Panc1 (cell line): ENCODE measurements at regions not wholly inside any gene's neighbourhood (a gene's known extent, or its start where the extent isn't known, plus 50 kb on each side); places are given as distances from the start of the nearest gene placed in this dataset.

Experiments
- ATAC-seq: fragments of 200-7000 bp; cut with Tn5 transposase; 2 replicates; pipeline ENCODE4 v1.9.1; 2020; ENCODE audit warnings: mild to moderate bottlenecking, moderate library complexity
- BruUV-seq: library from RNA; stranded (reverse); fragments of 400-500 nt; replicated peaks from 2 replicates; lab custom pipeline; 2021; lab: Mats Ljungman, UMichigan
- CTCF ChIA-PET: fragments of 300-600 bp; sonication (Branson Sonifier 250); formaldehyde crosslinking; loops from one replicate; lab custom pipeline; 2022; ENCODE audit warnings: antibody characterized with exemption; lab: Charles Lee
- POLR2A ChIA-PET: fragments of 300-600 bp; sonication (Branson Sonifier 250); formaldehyde crosslinking; loops from one replicate; lab custom pipeline; 2022; ENCODE audit warnings: antibody characterized with exemption; lab: Charles Lee
- DNase-seq: peaks from one replicate; pipeline ENCODE4 v3.0.0-alpha.2; 2010; ENCODE audit warnings: low read depth, low spot score
- H3K27ac ChIP-seq: 2 replicates; pipeline ENCODE4 v1.5.1; 2011; ENCODE audit warnings: mild to moderate bottlenecking, low read length, inconsistent platforms
- H3K27me3 ChIP-seq: fragments of 200-500 bp; sonication (Bioruptor generic); 2 replicates; pipeline ENCODE4 v1.6.0; 2014; ENCODE audit warnings: low read length, inconsistent platforms; ENCODE audit not compliant: control insufficient read depth, insufficient read depth
- H3K36me3 ChIP-seq: fragments of 200-500 bp; sonication (Bioruptor generic); 2 replicates; pipeline ENCODE4 v1.5.1; 2014; ENCODE audit warnings: inconsistent platforms, mild to moderate bottlenecking, low read length, moderate library complexity; ENCODE audit not compliant: control insufficient read depth, insufficient read depth
- H3K4me1 ChIP-seq: 2 replicates; pipeline ENCODE4 v1.5.1; 2011; ENCODE audit warnings: inconsistent platforms, mild to moderate bottlenecking, low read length, moderate library complexity; ENCODE audit not compliant: control insufficient read depth, insufficient read depth
- H3K4me3 ChIP-seq, 2 experiments: 2 replicates each; pipeline ENCODE4 v1.5.1; 2011 to 2012; ENCODE audit warnings: low read depth in 2 of 2, low read length in 2 of 2, mild to moderate bottlenecking in 2 of 2, inconsistent platforms in 1 of 2, moderate library complexity in 1 of 2
- H3K9me3 ChIP-seq: fragments of 200-500 bp; sonication (Bioruptor generic); 2 replicates; pipeline ENCODE4 v1.5.1; 2014; ENCODE audit warnings: low read depth, mild to moderate bottlenecking, inconsistent platforms, low read length, moderate library complexity; ENCODE audit not compliant: control insufficient read depth, insufficient read depth
- CTCF ChIP-seq: fragments of 450-650 bp; IDR thresholded peaks from 2 replicates; pipeline ENCODE4 v1.5.1; 2017; ENCODE audit warnings: mild to moderate bottlenecking
- POLR2AphosphoS5 ChIP-seq: IDR thresholded peaks from 2 replicates; pipeline ENCODE4 v1.6.1; 2012; ENCODE audit warnings: mild to moderate bottlenecking, low read depth, low read length, moderate library complexity
- REST ChIP-seq, 2 experiments: IDR thresholded peaks; 2 replicates each; pipeline ENCODE4 v1.6.1; 2011 to 2012; ENCODE audit warnings: low read depth in 2 of 2, control low read depth in 1 of 2, low read length in 1 of 2, mild to moderate bottlenecking in 1 of 2, moderate library complexity in 1 of 2; ENCODE audit not compliant: insufficient read depth in 1 of 2
- SIN3A ChIP-seq: IDR thresholded peaks from 2 replicates; pipeline ENCODE4 v1.6.1; 2012; ENCODE audit warnings: low read depth, mild to moderate bottlenecking, low read length, moderate library complexity, borderline replicate concordance; ENCODE audit not compliant: insufficient read depth
- TCF7L2 ChIP-seq: IDR thresholded peaks from 2 replicates; pipeline ENCODE4 v1.6.1; 2011; ENCODE audit warnings: mild to moderate bottlenecking, low read depth, low read length, inconsistent platforms
- in situ Hi-C: cut with HindIII; loops from 2 replicates; pipeline ENCODE4 v1.10.0; 2016; ENCODE audit warnings: low sequenced_read_pairs, low pct_unique_long_range_greater_than_20kb
- intact Hi-C: fragments of 100-400 bp; cut with micrococcal nuclease; formaldehyde crosslinking; loops from one replicate; pipeline ENCODE4 v1.10.0; 2022; ENCODE audit not compliant: unreplicated experiment

GRCh38 chr9:82130331-82131042, 141.9 kb downstream of the SPATA31D1 start:
- in situ Hi-C loops (no loop called here), intact Hi-C loops (no loop called here)
- Histone ChIP-seq H3K27ac (no peak overlapping the region), H3K9me3 (no peaks in the 10 kb centered on the region), H3K36me3 (no peaks in the 10 kb centered on the region), H3K27me3 (no peaks in the 10 kb centered on the region), H3K4me1 (no peaks in the 10 kb centered on the region), H3K4me3 (no peak overlapping the region)
- ChIA-PET POLR2A (no interaction called here), CTCF (no interaction called here)
- ATAC-seq: no peak
- no peak for TF ChIP-seq REST (IDR thresholded peaks at IDR 0.05; ENCODE audit: insufficient read depth in 1 of 2, low read depth in 2 of 2, low read length in 1 of 2)
- no peak for TF ChIP-seq SIN3A
- no peak for TF ChIP-seq TCF7L2
- no peak for TF ChIP-seq POLR2AphosphoS5
- TF ChIP-seq CTCF: no peak
- no peak for DNase-seq
- BruUV-seq: no TSS peak

- TF ChIP-seq TCF7L2: no peak
- no peak for TF ChIP-seq SIN3A
- TF ChIP-seq POLR2AphosphoS5: no peak
- TF ChIP-seq REST (IDR thresholded peaks at IDR 0.05; ENCODE audit: insufficient read depth in 1 of 2, low read depth in 2 of 2, low read length in 1 of 2): no peak
- TF ChIP-seq CTCF: no peak
- BruUV-seq: no TSS peak
- intact Hi-C loops: no loop called here
Observed at GRCh38 chr9:82131072-82131471, 142.5 kb downstream of the SPATA31D1 start.

More at GRCh38 chr9:82131072-82131471, 142.5 kb downstream of the SPATA31D1 start:
- Histone ChIP-seq H3K27ac (no peak overlapping the region), H3K27me3 (no peaks in the 10 kb centered on the region), H3K4me3 (no peak overlapping the region), H3K36me3 (no peaks in the 10 kb centered on the region), H3K9me3 (no peaks in the 10 kb centered on the region), H3K4me1 (no peaks in the 10 kb centered on the region)
- POLR2A ChIA-PET: no interaction called here
- in situ Hi-C loops: no loop called here
- CTCF ChIA-PET: no interaction called here
- ATAC-seq (no peak), DNase-seq (no peak)
